ENCODE measurements at regions not wholly inside any gene's neighbourhood (a gene's known extent, or its start where the extent isn't known, plus 50 kb on each side); places are given as distances from the start of the nearest gene placed in this dataset.
"Not testable (repeated sequence)": the region's sequence is repeated elsewhere in the genome, so short reads cannot be mapped to it uniquely, and the experiment has no call there.

DNA sequence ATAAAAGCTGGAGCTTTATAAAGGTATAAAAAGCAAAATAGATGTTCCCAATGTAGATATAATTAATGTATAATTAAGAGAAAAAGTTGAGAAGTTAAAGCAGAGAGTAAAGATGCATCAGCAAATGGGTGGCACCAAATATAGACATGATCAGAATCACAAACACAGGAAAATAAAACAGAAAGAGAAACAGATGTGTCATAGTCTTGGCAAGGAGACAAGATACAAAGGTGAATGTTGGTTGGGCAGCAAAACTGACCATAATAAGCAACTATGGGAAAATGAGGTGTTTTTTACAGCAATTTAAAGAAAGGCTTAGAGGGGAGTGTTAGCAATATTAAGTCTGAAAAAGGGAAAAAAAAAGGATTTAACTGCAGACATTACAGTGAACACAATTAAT lies 135.4 kb upstream of the CLEC14A start:
- no peak for DNase-seq

DNA sequence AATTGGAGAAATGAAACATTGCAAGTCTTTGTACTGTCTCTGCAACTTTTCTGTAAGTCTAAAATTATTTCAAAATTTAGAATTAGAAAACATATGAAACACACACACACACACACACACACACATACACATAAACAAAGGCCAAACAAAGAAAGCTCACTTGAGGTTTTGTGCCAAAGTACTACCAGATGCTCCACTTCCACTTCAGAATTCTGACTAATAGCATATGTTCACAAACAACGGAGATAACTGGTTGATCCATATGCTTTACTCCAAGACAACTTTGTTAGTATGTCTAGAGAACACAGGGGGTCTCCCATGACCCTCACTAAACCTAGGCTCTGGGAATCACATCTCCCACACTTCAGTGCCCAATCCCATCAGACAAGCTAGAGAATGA lies 133.8 kb upstream of the CLEC14A start:
- DNase-seq, result no peak

- no peak for DNase-seq
These were observed 131.9 kb upstream of the CLEC14A start for GRCh38 chr14:38387821-38388220.

GRCh38 chr14:38385836-38386235 lies 129.9 kb upstream of the CLEC14A start:
- no peak for DNase-seq

DNA sequence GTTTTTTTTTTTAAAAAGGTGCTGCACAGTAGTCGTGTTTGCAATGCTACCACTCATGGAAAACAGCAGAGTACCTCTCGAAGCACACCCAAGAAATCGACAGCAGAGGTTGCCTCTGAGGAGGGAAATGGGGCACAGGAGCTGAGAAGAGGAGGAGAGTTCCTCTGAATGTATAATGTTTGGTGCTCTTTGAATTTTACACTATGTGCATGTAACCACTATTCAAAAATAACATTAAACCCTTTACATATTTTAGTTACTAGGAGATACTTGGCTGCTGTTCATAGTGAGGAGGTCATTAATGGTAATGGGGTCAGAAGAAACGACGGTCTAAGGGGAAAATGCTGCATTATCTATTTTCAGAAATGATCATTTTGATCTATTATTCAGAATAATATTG lies 129.4 kb upstream of the CLEC14A start:
- DNase-seq, result no peak

- no peak for DNase-seq
These were observed 128.8 kb upstream of the CLEC14A start for GRCh38 chr14:38384741-38385140.

- DNase-seq, result no peak
These were observed 112.0 kb upstream of the CLEC14A start for GRCh38 chr14:38367922-38368321.

- no peak for DNase-seq
These were observed 110.5 kb upstream of the CLEC14A start for GRCh38 chr14:38366374-38366773.

- no peak for DNase-seq
These were observed 107.3 kb upstream of the CLEC14A start for GRCh38 chr14:38363217-38363616.

DNA sequence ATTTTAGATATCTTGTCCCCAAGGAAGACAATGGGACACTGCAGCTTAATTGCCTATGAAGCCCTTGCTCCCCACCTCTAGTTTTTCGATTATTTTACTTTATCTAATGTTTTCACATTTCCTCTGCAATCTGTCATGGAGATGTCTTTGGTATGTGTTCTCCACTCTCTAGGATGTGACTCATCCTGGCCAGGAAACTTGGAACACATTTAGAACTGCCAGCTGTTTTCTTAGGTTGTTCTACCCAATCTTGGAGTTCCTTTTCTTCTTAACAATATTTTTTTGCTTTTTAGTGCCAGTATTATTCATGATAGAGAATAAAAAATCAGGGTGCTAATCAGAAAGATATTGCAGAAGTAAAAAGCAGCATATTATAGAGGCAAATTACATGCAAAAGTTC lies 101.7 kb upstream of the CLEC14A start:
- no peak for DNase-seq

- not testable (repeated sequence) for DNase-seq
These were observed 99.6 kb upstream of the CLEC14A start for GRCh38 chr14:38355473-38355872.

DNA sequence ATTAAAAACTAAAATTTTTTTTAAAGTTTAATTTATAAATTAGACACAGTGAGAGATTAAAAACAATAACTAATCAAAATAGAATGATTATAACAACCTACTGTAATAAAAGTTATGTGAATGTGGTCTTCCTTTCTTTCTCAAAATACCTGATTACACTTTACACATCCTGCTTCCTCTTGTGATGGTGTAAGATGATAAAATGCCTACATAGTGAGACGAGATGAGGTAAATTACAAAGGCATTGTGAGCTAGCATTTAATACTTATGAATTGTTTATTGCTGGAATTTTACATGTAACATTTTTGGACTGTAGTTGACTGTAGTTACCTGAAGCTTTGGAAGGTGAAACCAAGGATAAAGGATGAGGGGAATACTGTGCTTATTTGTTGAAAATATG lies 94.2 kb upstream of the CLEC14A start:
- no peak for DNase-seq

- DNase-seq, result no peak
These were observed 86.9 kb upstream of the CLEC14A start for GRCh38 chr14:38342803-38343202.

DNA sequence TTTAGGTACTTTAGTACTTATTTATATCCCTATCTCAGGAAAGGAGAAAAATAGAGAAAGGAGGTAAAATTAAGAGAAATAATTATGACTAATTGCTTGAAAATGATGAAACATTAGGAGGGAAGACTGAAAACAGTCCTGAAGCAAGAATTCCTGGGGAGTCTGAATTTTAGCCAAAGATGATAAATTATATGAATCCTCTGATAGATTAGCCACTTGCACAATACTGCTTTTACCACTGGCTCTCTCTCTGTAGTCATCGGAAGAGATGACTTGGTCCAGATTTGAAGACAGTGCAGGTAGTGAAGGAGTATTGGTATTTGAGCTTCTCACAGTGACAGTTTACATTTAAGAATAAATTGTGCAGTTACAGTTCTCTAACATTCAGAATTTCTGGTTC lies 83.8 kb upstream of the CLEC14A start:
- no peak for DNase-seq

DNA sequence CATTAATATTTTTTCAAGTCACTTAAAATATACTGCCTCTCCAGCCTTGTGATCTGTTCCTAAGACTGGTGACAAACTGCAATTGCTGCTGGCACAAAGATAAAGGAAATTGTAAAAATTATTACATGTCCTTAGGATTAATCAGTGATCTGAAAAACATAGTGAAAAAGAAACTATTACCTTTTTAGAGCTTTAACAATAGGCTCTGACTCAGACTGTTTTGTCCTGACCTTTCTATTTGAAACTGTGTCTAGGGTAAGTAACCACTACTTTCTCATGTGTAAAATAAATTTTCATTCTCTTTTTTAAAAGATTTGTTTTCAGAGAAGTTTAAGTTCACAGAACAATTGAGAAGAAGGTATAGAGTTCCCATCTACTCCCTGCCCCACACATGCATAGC lies 80.4 kb upstream of the CLEC14A start:
- DNase-seq, result no peak

DNA sequence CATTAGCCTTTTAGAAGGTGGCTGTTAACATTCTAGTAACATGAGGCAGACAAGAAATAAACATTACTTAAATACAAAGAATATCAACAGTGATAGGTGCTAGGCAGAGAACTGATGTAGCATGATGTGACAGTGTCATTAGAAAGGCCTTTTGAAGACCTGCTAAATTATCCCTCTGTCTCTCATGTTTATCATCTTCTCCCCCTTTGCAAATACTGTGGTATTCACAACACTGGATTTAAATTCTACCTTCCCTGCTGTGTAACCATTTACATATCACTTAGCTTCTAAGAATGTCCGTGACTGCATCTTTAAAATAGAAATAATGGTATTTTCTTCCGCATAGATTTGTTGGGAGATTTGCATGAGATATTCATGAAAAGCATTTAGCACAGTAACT lies 74.4 kb upstream of the CLEC14A start:
- DNase-seq, result no peak

- DNase-seq, result no peak
These were observed 73.4 kb upstream of the CLEC14A start for GRCh38 chr14:38329246-38329645.

- no peak for DNase-seq
These were observed 61.0 kb upstream of the CLEC14A start for GRCh38 chr14:38316922-38317321.

GRCh38 chr14:38311655-38312054 lies 55.8 kb upstream of the CLEC14A start:
- no peak for DNase-seq

GRCh38 chr14:38310420-38310995 lies 54.6 kb upstream of the CLEC14A start:
- no peak for DNase-seq

DNA sequence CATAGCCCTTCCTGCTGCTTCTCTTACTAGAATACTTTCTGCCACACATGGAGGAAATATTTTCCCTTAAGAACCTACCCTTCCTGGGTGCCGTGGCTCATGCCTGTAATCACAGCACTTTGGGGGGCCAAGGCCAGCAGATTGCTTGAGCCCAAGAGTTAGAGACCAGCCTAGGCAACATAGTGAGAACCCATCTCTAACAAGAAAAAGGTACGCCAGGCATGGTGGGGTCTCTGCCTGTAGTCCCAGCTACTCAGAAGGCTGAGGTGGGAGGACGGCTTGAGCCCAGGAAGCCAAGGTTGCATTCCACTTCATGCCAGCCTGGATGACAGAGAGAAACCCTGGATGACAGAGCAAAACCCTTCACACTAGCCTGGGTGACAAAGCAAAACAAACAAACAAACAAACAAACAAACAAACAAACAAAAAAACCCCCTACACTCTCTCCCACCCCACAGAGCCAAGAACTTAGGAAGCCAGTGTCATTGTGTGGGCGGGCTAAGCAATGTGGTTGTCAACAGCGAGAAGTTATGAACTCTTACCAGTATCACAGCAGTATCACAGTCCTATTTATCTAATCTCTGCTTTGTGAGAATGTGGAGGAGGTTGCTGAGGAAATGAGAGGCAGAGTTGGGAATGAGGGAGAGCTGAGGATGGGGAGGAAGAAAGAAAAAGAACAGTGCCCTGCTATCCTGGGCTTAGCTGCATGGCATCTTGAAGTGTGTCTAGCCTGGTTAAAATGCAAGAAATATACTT lies 53.8 kb upstream of the CLEC14A start:
- DNase-seq, result no peak
